ENCODE measurements at regions not wholly inside any gene's neighbourhood (a gene's known extent, or its start where the extent isn't known, plus 50 kb on each side); places are given as distances from the start of the nearest gene placed in this dataset.

DNA sequence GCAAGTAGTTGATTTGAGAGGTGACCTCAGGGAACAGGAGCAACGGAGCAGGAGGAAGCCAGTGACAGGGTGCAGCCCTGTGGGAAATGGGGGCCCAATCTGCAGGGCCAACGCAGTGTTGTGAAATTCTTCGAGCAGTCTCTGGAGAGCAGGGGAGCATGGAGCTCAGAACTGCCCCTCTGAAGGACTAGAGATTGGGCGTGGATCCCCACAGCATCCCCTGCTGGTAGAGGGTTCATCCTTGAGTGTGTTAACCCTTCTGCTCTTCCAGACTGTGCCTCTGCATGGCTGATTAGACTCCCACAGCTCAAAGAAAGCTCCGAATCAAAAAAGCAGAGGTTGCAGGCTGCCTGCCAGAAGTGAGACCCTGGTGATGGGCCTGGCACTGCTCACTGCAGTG lies 77.9 kb upstream of the UQCRFS1 start:
- H3K4me3 ChIP-seq: no peak overlapping the region
- H3K27ac ChIP-seq: no peak overlapping the region

DNA sequence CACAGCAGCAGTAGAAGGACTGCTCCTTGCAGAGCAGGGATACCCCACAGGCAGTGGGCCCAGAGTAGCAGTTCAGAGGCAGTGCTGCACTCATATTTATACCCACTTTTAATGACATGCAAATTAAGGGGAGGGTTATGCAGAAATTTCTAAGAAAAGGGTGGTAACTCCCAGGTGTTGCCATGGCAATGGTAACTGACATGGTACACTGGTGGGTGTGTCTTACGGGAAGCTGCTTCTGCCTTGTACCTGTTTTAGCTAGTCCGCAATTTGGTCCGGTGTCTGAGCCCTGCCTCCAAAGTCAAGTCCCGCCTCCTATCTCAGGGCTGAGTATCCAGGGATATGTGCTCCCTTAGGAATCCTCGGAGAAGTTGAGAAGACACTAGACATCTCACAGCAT lies 79.2 kb upstream of the UQCRFS1 start:
- H3K27ac ChIP-seq: no peak overlapping the region

DNA sequence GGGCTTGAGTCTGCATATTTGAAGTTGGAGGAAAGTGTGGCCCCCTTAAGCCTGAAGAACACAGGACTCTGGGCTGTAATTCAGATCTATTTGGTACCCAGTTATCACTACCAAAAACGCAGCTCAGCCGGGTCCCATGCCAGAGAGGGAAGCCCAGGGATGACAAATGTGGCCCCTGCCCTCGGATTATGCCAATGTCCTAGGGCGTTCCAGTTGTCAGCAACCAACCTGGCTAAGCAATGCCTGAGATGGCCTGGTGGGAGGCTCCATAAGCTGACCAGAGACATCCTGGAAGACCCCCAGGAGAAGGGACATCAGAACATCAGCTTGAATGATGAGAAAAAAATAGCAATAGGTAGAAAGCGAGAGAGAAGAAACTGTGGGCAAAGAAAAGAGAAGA lies 79.6 kb upstream of the UQCRFS1 start:
- no peak overlapping the region for H3K27ac ChIP-seq
- no peak overlapping the region for H3K4me3 ChIP-seq

More for the DNA sequence above, 79.2 kb upstream of the UQCRFS1 start:
- no peak overlapping the region for H3K4me3 ChIP-seq

DNA sequence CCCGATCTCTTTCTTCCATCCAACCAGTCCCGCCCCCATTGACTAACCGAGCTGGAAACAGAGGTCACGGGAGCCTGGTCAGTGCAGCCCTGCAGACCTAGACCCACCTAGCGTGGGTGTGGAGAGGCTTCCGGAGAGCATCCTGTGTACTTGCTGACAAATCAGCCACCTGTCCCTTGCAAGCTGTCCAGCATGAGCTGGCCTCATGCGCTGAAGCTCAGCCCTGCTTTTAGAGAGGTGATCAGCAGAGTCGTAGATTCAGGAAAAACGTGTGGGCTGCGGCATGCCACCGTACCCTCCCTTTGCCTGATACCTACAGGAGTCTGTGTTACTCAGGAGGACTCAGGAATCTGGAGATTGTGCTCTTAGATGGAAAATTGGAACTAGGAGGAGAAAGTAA lies 80.3 kb upstream of the UQCRFS1 start:
- no peak overlapping the region for H3K4me3 ChIP-seq
- no peak overlapping the region for H3K27ac ChIP-seq

DNA sequence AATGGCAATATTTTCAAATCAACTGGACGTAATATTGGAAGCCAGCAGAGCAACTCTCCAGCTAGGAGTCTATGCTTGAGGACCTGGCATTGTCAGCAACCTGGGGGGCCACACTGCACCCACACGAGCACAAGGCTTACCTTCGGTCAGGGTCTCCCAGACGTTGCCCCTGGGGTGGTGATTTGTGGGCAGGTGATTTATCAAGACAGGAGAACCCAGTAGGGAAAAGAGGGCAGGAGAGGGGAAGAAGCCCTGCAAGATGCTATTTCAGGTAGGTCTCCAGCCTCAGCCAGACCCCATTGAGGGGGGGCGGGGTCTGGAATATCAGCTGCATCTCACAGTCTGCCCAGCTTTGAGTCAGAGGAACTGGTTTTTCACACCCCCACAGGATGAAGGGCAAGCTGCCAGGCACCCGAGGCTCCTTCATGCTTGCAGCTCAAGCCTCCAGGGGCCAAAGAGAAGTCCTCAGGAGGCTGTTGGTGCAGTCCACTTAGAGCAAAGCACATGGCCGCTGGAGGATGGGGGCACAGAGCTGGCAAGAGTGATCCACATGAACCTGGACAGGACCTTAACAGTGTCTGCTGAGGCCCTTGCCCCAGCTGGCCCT lies 80.9 kb upstream of the UQCRFS1 start:
- Histone ChIP-seq H3K4me3 (no peak overlapping the region), H3K27ac (no peak overlapping the region)

DNA sequence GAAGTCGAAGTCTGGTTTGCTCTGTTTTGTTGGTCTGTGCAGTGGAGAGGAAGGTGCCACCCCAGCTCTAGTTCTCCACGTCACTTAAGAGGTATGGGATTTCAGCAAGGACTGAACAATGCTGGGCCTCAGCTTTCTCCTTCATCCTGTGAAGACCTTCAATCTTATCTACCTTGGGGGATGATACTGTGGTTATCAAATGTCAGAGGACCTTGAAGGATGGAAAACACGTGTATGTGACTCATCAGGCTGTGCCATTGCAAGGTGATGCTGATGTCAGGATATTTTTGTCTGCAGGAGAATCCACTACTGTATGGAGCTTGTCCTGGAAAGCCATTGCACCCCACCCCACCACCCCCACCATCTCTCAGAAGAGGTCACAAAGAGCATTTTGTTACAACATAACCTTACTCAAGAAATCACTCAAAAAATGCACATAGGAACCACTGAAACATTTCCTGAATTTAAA lies 81.4 kb upstream of the UQCRFS1 start:
- H3K27ac ChIP-seq: no peak overlapping the region

DNA sequence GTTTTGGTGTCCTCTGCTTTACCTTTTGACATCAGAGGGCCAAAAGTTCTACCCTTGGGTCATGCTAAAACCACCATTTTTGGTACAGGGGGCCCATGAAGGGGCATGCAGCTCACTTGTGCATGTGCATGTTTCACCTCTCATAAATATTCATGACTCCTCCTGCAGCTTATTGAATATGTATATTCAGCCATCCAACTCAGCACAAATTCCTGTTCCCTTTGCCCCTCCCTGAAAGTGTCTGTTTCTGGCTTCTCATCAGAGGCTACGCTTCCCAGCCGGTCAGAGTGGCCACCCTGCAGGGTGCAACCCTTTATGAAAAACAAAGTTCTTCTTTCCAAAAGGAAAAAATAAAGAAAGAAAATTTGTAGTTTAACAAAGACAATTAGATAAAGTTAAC lies 82.3 kb upstream of the UQCRFS1 start:
- no peak overlapping the region for H3K27ac ChIP-seq

More for the DNA sequence above, 81.4 kb upstream of the UQCRFS1 start:
- no peak overlapping the region for H3K4me3 ChIP-seq

DNA sequence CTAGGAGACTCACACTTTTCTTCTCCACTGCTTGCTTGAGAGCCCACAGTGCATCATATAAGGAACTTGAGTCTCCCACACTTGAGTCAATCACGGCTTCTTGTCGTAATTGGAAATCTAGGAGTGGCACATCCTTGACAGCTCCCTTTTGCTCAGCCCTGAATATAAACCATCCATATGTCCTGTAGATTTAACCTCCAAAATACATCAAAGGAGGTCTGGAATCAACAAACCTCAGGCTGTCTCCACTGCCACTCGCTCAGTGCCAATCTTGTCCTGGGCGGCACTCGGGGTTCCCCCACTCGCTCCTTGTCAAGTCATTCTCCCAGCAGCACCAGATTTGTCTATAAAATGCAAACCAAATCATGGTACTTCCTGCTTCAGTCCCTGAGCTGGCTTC lies 84.4 kb upstream of the UQCRFS1 start:
- Histone ChIP-seq H3K27ac (no peak overlapping the region), H3K4me3 (no peak overlapping the region)

More for the DNA sequence above, 82.3 kb upstream of the UQCRFS1 start:
- H3K4me3 ChIP-seq: no peak overlapping the region

DNA sequence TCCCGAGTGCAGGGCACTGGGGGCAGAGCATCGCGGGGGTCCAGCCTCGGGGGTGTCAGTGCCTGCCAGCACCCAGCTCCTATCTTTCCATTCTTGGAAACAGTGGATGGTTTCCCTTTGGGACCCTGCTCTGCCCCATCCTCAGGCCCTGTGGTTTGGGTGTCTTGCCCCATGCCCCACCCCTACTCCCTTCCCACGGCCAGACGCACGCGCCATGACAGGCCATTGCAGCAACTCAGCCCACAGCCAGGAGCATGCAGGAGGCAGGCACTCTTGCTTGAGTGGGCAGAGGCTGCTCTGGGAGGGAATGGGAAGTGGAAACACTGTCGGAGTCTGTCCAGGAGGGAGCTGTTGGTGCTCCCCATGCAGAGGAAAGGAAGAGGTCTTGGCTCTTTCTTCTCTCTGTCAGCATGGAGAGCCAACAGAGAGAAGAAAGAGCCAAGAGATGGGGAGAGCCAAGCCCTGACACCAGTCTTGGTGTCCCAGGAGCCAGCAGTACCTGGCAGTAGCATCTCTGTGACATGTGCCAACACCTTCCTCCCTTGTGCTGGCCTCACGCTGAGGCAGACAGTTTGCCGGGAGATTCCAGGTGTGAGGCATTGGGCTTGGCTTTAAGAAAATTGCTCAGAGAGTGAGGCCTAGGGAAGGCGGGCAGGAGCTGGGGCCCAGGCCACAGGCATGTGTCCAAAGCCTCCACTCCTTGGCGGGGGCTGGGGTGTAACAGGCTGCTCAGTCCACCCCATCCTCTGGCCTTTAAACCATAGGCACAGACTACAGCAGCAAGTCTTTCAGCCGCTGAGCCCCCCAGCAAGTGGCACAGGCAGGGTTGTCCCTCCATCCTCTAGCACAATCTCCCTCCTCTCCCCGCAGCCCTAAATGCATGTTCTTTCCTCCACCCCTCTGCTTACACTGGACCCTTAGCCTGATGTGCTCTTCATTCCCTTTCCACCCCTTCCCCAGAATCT lies 86.7 kb upstream of the UQCRFS1 start:
- H3K27ac ChIP-seq: no peak overlapping the region
- H3K4me3 ChIP-seq: no peak overlapping the region

DNA sequence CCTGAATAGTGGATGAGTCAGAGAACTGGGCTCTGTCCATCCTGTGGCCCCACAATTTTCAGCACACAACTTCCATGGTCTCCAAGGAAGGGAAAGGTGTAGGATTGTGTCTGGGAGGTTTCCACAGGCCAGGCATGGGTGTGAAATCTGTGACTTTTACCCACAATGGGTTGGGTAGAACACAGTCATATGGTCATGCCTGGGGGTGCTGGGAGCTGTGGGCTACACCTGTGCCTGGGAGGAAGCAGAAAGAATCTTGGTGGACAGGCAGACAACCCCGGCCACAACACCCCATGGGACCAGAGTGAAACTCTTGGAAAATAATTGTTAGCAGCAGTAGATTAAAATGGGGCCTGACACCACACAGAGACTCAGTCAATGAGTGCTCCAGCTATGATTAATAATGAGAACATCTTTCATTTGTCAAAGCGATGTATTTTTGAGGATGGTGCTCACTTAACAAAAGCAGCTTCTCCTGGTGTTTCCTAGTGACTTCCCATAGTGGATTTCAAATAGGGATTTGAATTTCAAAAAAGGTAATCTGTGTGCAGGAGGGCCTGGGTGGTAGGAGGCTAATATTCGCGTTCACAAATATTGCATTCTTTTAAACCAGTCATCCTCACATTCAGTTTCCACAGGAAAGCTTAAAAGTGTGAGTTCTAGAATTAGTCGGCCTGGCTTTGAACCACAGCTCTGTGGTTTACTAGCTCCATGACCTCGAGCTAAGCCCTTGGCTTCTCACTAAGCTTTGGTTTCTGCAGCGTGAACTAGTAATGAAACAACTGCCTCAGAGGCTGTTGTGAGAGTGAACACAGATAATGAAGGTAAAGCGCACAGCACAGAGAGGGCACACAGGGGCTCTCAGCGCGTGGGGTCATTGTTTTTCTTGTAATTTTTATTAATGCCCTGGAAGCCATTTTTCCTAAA lies 89.3 kb upstream of the UQCRFS1 start:
- no peak overlapping the region for H3K4me3 ChIP-seq
- H3K27ac ChIP-seq: no peak overlapping the region

DNA sequence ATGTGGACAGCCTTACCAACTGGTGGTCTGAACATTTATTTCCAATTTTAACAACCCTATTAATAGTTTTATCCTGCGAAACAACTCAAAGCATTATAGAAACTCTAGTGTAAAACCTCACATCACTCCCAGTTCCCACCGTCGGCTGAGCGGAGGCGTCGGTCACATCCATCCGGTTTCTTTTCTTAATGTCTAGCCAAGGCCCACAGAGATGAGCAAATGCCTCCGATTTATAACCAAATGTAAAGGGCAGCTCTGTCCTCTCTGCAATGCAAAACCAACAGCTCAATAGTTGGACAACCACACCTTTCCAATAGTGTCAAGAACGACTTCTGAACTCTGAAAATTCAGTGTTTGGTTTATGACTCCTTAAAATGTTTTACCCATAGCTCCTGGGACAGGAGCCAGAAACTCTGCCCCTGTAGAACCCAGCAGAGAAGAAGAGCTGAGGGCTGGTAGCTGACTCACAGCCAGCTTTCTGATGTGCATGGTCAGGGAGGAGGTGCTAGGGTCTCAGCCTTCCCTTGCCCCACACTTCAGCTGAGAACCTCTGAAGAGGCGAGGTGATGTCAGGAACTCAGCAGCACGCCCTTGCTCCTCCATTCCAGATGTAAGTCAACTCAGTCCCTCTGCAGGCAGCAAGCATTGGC lies 90.2 kb upstream of the UQCRFS1 start:
- Histone ChIP-seq H3K4me3 (no peak overlapping the region), H3K27ac (no peak overlapping the region)

DNA sequence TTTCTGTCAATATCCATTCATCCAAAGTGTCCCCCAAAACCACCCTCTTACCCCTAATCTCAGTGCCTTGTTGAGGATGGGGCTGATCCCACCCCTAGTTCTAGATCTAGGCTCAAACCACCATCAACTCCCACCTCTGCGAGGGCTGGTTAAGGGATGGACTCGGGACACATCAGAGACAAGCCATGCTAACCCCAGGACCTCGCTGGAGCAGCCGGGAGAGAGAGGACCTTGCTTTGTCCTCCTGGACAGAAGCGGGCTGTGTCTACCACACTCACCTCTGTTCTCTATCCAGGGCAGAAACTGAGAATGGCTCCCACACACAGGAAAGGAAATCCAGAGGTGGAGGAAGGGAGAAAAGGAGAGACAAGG lies 90.8 kb upstream of the UQCRFS1 start:
- Histone ChIP-seq H3K27ac (no peak overlapping the region), H3K4me3 (no peak overlapping the region)

DNA sequence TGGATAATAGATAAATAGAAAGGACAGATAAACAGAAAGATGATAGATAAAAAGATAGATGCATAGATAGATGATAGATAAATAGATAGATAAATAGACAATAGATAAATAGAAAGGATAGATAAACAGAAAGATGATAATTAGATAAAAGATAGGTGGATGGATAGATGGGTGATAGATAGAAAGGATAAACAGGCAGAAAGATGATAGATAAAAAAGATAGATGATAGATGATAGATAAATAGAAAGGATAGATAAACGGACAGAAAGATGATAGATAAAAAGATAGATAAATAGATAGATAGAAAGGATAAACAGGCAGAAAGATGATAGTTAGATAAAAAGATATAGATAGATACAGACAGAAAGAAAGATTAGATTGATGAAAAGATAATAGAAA lies 92.3 kb upstream of the UQCRFS1 start:
- Histone ChIP-seq H3K27ac (no peak overlapping the region), H3K4me3 (no peak overlapping the region)

DNA sequence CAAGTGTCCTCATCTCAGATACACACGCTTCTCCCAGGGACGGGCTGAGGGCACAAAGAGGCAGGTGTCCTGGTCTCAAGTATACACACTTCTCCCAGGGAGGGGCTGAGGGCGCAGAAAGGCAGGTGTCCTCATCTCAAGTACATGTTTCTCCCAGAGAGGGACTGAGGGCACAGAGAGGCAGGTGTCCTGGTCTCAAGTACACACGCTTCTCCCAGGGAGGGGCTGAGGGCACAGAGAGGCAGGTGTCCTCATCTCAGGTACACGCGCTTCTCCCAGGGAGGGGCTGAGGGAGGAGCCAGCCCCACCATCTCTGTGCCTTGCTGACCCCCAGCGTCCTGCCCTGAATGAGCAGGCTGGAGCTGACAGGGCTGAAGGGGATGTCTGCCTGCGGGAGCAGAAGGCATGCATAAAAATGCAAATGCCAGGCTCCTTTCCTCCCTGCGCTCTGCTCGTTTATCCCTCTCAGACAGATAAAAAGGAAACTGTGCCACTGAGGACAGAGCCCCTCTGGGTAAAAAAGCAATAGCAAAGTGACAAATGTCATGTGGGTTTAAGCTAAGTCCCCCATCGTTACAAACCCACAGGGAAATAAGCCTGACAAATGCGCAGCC lies 96.1 kb upstream of the UQCRFS1 start:
- Histone ChIP-seq H3K4me3 (no peak overlapping the region), H3K27ac (no peak overlapping the region)

DNA sequence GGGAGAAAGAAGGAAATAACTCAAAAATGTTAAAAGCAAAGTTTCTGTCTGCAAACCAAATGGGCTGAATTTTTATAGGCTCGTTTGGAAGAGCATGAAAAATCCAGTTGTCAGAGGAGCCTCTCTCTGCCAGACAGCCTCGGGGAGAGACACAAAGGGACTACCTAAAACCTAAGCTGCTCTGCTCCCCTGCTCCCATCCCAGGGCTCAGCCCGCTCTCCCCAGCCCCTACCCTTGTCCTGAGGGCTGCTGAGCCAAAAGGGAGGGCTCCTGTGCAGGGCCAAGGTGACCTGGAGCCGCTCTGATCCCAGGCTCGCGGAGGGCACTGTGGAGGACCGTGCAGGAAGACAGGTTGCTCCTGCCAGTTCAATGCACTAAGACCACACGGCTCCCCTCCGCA lies 96.7 kb upstream of the UQCRFS1 start:
- no peak overlapping the region for H3K4me3 ChIP-seq

DNA sequence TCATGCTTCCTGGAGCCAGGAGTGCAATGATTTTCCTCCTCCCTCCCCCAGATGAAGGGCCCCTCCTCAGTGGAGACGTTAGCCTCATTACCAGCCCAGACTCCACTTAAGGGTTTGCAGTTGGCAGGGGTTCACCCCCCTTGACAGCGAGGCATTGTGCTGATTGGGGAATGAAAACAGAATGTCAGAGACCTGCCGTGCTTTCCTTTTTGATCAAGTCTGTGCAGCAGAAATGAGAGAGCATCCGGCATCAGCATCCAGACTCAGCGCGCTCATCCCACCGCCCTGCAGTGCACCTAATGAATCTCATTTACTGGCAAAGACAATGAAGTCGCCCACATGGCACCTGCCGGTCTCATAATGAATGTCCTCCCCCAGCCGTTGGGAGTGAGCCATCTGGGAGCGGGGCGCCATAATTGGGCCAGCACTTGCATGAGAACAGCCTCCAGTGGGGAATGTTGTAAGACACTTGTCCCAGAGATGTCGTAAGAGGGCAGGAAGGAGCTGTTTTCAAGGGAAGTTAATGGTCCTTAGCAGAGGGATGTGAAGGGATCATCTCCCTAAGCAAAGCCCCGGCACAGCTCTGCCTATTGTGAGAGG lies 98.3 kb upstream of the UQCRFS1 start:
- Histone ChIP-seq H3K4me3 (no peak overlapping the region), H3K27ac (no peak overlapping the region)

More for the DNA sequence above, 96.7 kb upstream of the UQCRFS1 start:
- no peak overlapping the region for H3K27ac ChIP-seq

DNA sequence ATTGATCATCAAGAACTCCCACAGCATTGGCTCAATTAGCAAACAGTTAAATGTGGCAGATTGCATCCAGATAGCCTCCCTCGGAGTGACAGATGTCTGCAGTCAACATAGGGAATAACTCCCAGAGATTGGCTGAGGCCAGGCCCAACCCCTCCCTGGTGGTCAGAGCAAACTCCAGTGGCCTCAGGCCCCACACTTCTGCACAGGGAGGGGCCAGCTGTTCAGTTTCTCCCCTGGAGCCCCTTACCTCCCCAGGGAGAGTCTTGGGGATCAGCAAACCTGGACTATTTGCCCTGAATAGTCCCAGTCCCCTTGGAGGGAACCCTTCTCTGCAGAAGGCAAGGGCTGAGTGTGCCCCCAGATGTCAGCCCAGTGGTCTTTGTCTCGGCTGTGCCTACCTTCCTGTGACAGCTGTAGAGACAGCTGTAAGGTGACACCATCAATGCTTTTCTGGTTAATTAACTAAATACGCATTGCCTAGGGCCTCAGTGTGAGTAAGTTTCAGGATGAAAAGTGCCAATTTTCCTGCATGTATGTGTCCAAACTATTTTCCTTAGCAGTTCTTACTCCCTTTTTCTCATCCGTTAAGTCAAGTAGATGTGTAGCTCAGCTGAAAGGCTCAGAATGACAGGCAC lies 102.7 kb upstream of the UQCRFS1 start:
- no peak overlapping the region for H3K27ac ChIP-seq
- H3K4me3 ChIP-seq: no peak overlapping the region

DNA sequence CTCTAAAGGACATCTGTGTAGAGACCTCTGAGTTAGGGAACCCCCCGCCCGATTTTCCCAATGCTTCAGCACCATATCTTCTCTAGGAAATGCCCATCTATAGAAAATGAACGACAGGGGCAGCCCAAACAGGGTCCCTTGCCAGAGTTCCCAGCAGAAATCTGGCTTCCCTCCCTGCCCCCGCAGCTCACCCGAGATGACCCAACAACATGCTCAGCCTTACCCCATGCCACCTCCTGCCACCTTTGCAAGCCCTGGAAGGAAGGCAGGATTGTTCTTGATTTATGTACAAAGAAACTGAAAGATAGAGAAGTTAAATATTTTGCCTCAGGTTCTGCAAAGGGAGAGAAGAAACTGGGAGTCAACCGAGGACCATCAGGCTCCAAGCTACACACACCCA lies 105.6 kb upstream of the UQCRFS1 start:
- H3K27ac ChIP-seq: no peak overlapping the region

More for the DNA sequence above, 105.6 kb upstream of the UQCRFS1 start:
- H3K4me3 ChIP-seq: no peak overlapping the region
